Femur (tissue), 1 donor: ENCODE measurements at regions not wholly inside any gene's neighbourhood (a gene's known extent, or its start where the extent isn't known, plus 50 kb on each side); places are given as distances from the start of the nearest gene placed in this dataset.
"Not testable (repeated sequence)": the region's sequence is repeated elsewhere in the genome, so short reads cannot be mapped to it uniquely, and the experiment has no call there.

Source experiments
- DNase-seq: peaks from one replicate; pipeline ENCODE4 v3.0.0-alpha.2; 2017

- no peak for DNase-seq
Measured at GRCh38 chr13:42400188-42400833, 128.4 kb downstream of the AKAP11 start.

GRCh38 chr13:42401376-42401775 lies 129.4 kb downstream of the AKAP11 start:
- DNase-seq = no peak

GRCh38 chr13:42405665-42406390 lies 133.9 kb downstream of the AKAP11 start:
- DNase-seq = no peak

GRCh38 chr13:42409075-42409474 lies 137.1 kb downstream of the AKAP11 start:
- DNase-seq = no peak

GRCh38 chr13:42409551-42409950 lies 137.6 kb downstream of the AKAP11 start:
- DNase-seq = no peak

- no peak for DNase-seq
Measured at GRCh38 chr13:42412812-42413483, 141.0 kb downstream of the AKAP11 start.

GRCh38 chr13:42413484-42413815 lies 141.5 kb downstream of the AKAP11 start:
- no peak for DNase-seq

- no peak for DNase-seq
Measured at GRCh38 chr13:42417626-42418025, 145.7 kb downstream of the AKAP11 start.

- no peak for DNase-seq
Measured at GRCh38 chr13:42418184-42418583, 146.2 kb downstream of the AKAP11 start.

GRCh38 chr13:42420304-42420703 lies 148.4 kb downstream of the AKAP11 start:
- DNase-seq = no peak

- no peak for DNase-seq
Measured at GRCh38 chr13:42422681-42423080, 150.7 kb downstream of the AKAP11 start.

GRCh38 chr13:42424182-42424581 lies 149.8 kb upstream of the TNFSF11 start:
- DNase-seq = no peak

- no peak for DNase-seq
Measured at GRCh38 chr13:42445354-42445753, 128.6 kb upstream of the TNFSF11 start.

- DNase-seq = not testable (repeated sequence)
Measured at GRCh38 chr13:42446597-42446996, 127.4 kb upstream of the TNFSF11 start.

GRCh38 chr13:42453091-42453645 lies 120.8 kb upstream of the TNFSF11 start:
- no peak for DNase-seq

- no peak for DNase-seq
Measured at GRCh38 chr13:42454749-42455148, 119.2 kb upstream of the TNFSF11 start.

GRCh38 chr13:42458193-42458592 lies 115.8 kb upstream of the TNFSF11 start:
- DNase-seq = no peak

- DNase-seq = no peak
Measured at GRCh38 chr13:42466123-42466522, 107.8 kb upstream of the TNFSF11 start.

GRCh38 chr13:42466609-42467008 lies 107.3 kb upstream of the TNFSF11 start:
- DNase-seq = no peak

GRCh38 chr13:42474954-42475353 lies 99.0 kb upstream of the TNFSF11 start:
- DNase-seq = no peak

GRCh38 chr13:42477596-42478190 lies 96.3 kb upstream of the TNFSF11 start:
- DNase-seq = peak; percentile 25

GRCh38 chr13:42478531-42479156 lies 95.3 kb upstream of the TNFSF11 start:
- DNase-seq = no peak

GRCh38 chr13:42484386-42484785 lies 89.6 kb upstream of the TNFSF11 start:
- peak; percentile 21 for DNase-seq
